ENCODE measurements at regions not wholly inside any gene's neighbourhood (a gene's known extent, or its start where the extent isn't known, plus 50 kb on each side); places are given as distances from the start of the nearest gene placed in this dataset.

GRCh38 chr15:79184465-79184892, 93.9 kb upstream of the RASGRF1 start:
- TF ChIP-seq CREB5 (CRISPR knock-in tag; IDR thresholded peaks at IDR 0.05; ENCODE audit: low read depth) = no peak
- TF ChIP-seq PATZ1 (CRISPR knock-in tag; IDR thresholded peaks at IDR 0.05; ENCODE audit: borderline replicate concordance) = no peak
- TF ChIP-seq ARNTL (CRISPR knock-in tag; IDR thresholded peaks at IDR 0.05; ENCODE audit: borderline replicate concordance, low read depth) = no peak
- TF ChIP-seq CSRNP3 (CRISPR knock-in tag; IDR thresholded peaks at IDR 0.05) = no peak
- TF ChIP-seq PPARA (CRISPR knock-in tag; IDR thresholded peaks at IDR 0.05; ENCODE audit: borderline replicate concordance) = no peak
- TF ChIP-seq ZNF565 (CRISPR knock-in tag; conservative IDR thresholded peaks at IDR 0.05; ENCODE audit: low read depth) = no peak
- no peak for TF ChIP-seq CSDC2 (CRISPR knock-in tag; IDR thresholded peaks at IDR 0.05)
- TF ChIP-seq RARB (CRISPR knock-in tag; IDR thresholded peaks at IDR 0.05) = no peak
- no peak for TF ChIP-seq ZFP30 (CRISPR knock-in tag; IDR thresholded peaks at IDR 0.05)
- TF ChIP-seq TOX (CRISPR knock-in tag; IDR thresholded peaks at IDR 0.05; ENCODE audit: borderline replicate concordance) = no peak
- TF ChIP-seq GLIS3 (CRISPR knock-in tag; IDR thresholded peaks at IDR 0.05) = no peak
- TF ChIP-seq ZNF70 (CRISPR knock-in tag; IDR thresholded peaks at IDR 0.05) = no peak
